PC-3 (cell line): ENCODE measurements at regions not wholly inside any gene's neighbourhood (a gene's known extent, or its start where the extent isn't known, plus 50 kb on each side); places are given as distances from the start of the nearest gene placed in this dataset.

Experiments
- CTCF ChIP-seq: fragments of 300-600 bp; sonication (generic); conservative IDR thresholded peaks from 2 replicates; pipeline ENCODE4 v1.5.1; 2017; ENCODE audit warnings: antibody characterized with exemption, low read depth, mild to moderate bottlenecking, low read length
- EZH2 ChIP-seq: fragments of 300-600 bp; sonication (generic); IDR thresholded peaks from one replicate; pipeline ENCODE4 v1.6.1; 2017; ENCODE audit warnings: antibody characterized with exemption, mild to moderate bottlenecking, low read length; ENCODE audit not compliant: unreplicated experiment
- EZH2phosphoT487 ChIP-seq: fragments of 300-600 bp; sonication (generic); IDR thresholded peaks from 2 replicates; pipeline ENCODE4 v1.6.1; 2018; ENCODE audit warnings: mild to moderate bottlenecking, antibody characterized with exemption, low read length, borderline replicate concordance

- no peak for TF ChIP-seq CTCF
- no peak for TF ChIP-seq EZH2phosphoT487
- no peak for TF ChIP-seq EZH2
These were observed 137.8 kb upstream of the COPS8 start for GRCh38 chr2:236947896-236948295.
